ENCODE measurements at regions not wholly inside any gene's neighbourhood (a gene's known extent, or its start where the extent isn't known, plus 50 kb on each side); places are given as distances from the start of the nearest gene placed in this dataset.
"Not testable (repeated sequence)": the region's sequence is repeated elsewhere in the genome, so short reads cannot be mapped to it uniquely, and the experiment has no call there.

DNA sequence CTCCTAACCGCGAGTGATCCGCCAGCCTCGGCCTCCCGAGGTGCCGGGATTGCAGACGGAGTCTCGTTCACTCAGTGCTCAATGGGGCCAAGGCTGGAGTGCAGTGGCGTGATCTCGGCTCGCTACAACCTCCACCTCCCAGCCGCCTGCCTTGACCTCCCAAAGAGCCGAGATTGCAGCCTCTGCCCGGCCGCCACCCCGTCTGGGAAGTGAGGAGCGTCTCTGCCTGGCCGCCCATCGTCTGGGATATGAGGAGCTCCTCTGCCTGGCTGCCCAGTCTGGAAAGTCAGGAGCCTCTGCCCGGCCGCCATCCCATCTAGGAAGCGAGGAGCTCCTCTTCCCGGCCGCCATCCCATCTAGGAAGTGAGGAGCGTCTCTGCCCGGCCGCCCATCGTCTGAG is 58.8 kb upstream of the ANKRD30BL start:
- not testable (repeated sequence) for H3K4me1 Mint-ChIP-seq (ENCODE audit: low read depth); H3K9me3 Mint-ChIP-seq (ENCODE audit: low read depth)

GRCh38 chr2:132221886-132222285 is 60.1 kb upstream of the ANKRD30BL start:
- not testable (repeated sequence) for H3K27me3 Mint-ChIP-seq; H3K27ac Mint-ChIP-seq; H3K4me3 Mint-ChIP-seq (ENCODE audit: low read depth); H3K4me1 Mint-ChIP-seq (ENCODE audit: low read depth); H3K9me3 Mint-ChIP-seq (ENCODE audit: low read depth); H3K36me3 Mint-ChIP-seq (ENCODE audit: insufficient read depth); DNase-seq (ENCODE audit: low spot score, unreplicated experiment)

More for the DNA sequence above, 58.8 kb upstream of the ANKRD30BL start:
- H3K4me3 Mint-ChIP-seq (ENCODE audit: low read depth); H3K27ac Mint-ChIP-seq; H3K36me3 Mint-ChIP-seq (ENCODE audit: insufficient read depth); H3K27me3 Mint-ChIP-seq; DNase-seq (ENCODE audit: low spot score, unreplicated experiment): not testable (repeated sequence)

DNA sequence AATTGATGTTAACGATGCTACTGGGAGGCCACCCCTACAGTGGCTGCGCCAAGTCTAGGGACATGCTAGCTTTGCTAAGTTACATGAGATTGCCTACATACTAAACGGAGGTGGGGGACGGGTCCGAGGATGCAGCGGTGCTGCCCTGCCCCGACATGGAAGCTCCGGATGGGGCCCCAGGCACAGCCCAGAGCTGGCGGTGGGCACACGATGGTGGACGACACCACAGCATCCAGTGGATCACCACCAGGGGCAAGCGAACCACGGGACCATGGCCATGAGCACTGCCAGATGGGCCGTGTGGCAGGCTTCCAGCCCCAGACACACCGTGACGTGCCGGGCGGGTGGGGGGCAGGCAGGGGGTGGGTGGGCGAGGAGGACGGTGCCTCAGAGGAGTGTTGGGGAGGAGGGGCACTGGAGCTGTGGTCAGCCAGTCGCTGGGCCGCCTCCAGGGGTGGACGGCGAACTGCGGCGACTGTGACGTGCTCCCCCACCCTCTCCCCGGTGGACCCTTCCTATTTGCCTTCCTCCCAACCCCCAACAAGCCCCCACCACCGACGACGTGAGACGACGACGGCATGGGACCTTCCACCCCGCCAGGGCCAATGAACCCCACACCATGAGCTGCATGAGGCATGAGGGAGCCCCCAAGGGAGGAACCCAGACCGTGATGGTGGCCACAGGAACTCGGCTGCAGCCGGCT is 90.6 kb upstream of the ANKRD30BL start:
- Mint-ChIP-seq H3K4me3 (ENCODE audit: low read depth) (no peak overlapping the region), H3K27me3 (no peaks in the 10 kb centered on the region), H3K36me3 (ENCODE audit: insufficient read depth) (peaks cover 10% of the 10 kb centered on the region), H3K27ac (no peak overlapping the region), H3K9me3 (ENCODE audit: low read depth) (peaks cover 34% of the 10 kb centered on the region), H3K4me1 (ENCODE audit: low read depth) (no peaks in the 10 kb centered on the region)
- TF ChIP-seq CTCF (IDR thresholded peaks at IDR 0.05; ENCODE audit: unreplicated experiment), result no peak
- DNase-seq (ENCODE audit: low spot score, unreplicated experiment), result no peak

DNA sequence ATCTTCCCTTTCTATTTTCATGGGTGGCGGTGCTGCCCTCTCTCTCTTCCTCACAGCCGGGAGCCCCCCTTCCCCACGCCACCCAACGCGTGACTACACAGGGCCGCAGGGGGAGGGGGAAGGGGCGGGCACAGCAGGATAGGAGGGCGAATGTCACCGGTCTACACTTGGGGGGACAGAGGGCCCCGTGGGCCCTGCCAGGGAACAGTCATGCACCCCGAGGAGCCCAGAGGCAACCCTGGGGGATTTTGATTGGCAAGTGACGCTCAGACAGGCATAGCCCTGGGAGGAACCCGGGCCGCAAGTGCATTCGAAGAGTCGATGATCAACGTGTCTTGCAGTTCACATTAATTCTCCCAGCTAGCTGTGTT is 91.1 kb upstream of the ANKRD30BL start:
- H3K4me3 Mint-ChIP-seq (ENCODE audit: low read depth), result no peak overlapping the region

DNA sequence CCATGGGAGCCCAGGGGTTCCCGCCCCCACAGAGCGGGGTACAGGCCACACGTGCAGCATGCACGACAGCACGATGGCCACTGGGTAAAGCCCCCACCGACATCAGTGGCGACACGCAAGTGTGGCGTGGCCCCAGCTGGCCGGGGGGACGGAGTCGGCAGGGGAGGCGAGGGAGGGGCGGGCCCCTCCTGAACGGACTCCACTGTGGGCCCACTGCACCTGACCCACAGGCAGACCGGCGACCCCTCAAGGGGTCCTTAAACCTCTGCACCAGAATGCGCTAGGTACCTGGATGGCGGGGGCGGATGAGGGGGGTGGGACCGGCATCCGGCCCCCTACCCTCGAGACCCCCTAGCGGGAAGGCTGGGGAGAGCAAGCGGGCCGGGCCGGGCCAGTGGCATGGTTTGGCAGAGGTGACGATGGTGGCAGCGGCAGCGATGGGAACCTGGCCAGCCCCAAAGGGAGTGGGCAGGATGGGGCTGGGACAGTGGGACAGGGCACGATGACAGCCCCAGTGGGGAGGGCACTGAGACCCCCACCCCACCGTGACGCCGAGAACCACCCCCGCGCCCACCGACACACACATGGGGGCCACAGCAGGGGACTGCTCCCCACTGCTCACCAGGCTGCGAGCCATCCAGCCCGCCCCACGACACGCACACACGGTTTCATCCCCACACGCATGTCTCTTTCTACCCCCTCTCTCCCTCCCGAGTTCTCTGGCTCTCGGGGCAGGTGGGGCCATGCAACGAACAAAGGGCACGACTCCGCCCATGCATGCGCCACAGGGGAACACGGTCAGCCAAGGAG is 91.9 kb upstream of the ANKRD30BL start:
- DNase-seq (ENCODE audit: low spot score, unreplicated experiment), result no peak
- Mint-ChIP-seq H3K4me1 (ENCODE audit: low read depth) (no peaks in the 10 kb centered on the region), H3K27ac (no peak overlapping the region), H3K4me3 (ENCODE audit: low read depth) (no peak overlapping the region), H3K9me3 (ENCODE audit: low read depth) (peaks cover 30% of the 10 kb centered on the region), H3K27me3 (no peaks in the 10 kb centered on the region), H3K36me3 (ENCODE audit: insufficient read depth) (peaks cover 10% of the 10 kb centered on the region)
- TF ChIP-seq CTCF (IDR thresholded peaks at IDR 0.05; ENCODE audit: unreplicated experiment), result no peak

More for the DNA sequence above, 91.1 kb upstream of the ANKRD30BL start:
- no peaks in the 10 kb centered on the region for H3K4me1 Mint-ChIP-seq (ENCODE audit: low read depth)
- TF ChIP-seq CTCF (IDR thresholded peaks at IDR 0.05; ENCODE audit: unreplicated experiment), result no peak
- no peaks in the 10 kb centered on the region for H3K27me3 Mint-ChIP-seq
- H3K27ac Mint-ChIP-seq, result no peak overlapping the region
- H3K36me3 Mint-ChIP-seq (ENCODE audit: insufficient read depth), result peaks cover 10% of the 10 kb centered on the region
- no peak for DNase-seq (ENCODE audit: low spot score, unreplicated experiment)
- H3K9me3 Mint-ChIP-seq (ENCODE audit: low read depth), result peaks cover 34% of the 10 kb centered on the region

GRCh38 chr2:132254306-132254919 is 92.7 kb upstream of the ANKRD30BL start:
- Mint-ChIP-seq H3K9me3 (ENCODE audit: low read depth) (peaks cover 30% of the 10 kb centered on the region), H3K36me3 (ENCODE audit: insufficient read depth) (peaks cover 11% of the 10 kb centered on the region)
- not testable (repeated sequence) for DNase-seq (ENCODE audit: low spot score, unreplicated experiment); H3K27ac Mint-ChIP-seq; H3K4me3 Mint-ChIP-seq (ENCODE audit: low read depth); H3K4me1 Mint-ChIP-seq (ENCODE audit: low read depth); H3K27me3 Mint-ChIP-seq

All from progenitor cell of endocrine pancreas (in vitro differentiated cells).